Activated CD4-positive, alpha-beta T cell treated with anti-CD3 and anti-CD28 coated beads, Interleukin-2, amount 10 ng/mL, durations not matched to agents 7 days and 5 days (primary cell): ENCODE measurements at regions not wholly inside any gene's neighbourhood (a gene's known extent, or its start where the extent isn't known, plus 50 kb on each side); places are given as distances from the start of the nearest gene placed in this dataset.

Experiments
- CTCF ChIA-PET: fragments of 350-600 bp; sonication (Branson Sonifier 250); formaldehyde crosslinking; loops from one replicate; lab custom pipeline; 2021; ENCODE audit warnings: antibody characterized with exemption; lab: Charles Lee
- POLR2A ChIA-PET: fragments of 350-600 bp; sonication (Branson Sonifier 250); formaldehyde crosslinking; loops from one replicate; lab custom pipeline; 2021; ENCODE audit warnings: antibody characterized with exemption; lab: Charles Lee
- DNase-seq: peaks from one replicate; pipeline ENCODE4 v3.0.0-alpha.2; 2020
- H3K27ac Mint-ChIP-seq: one replicate; pipeline ENCODE4 v1.8.0; 2021; ENCODE audit warnings: mild to moderate bottlenecking, moderate library complexity, mixed read lengths
- H3K27me3 Mint-ChIP-seq: one replicate; pipeline ENCODE4 v1.8.0; 2021; ENCODE audit warnings: mixed read lengths
- H3K36me3 Mint-ChIP-seq: one replicate; pipeline ENCODE4 v1.8.0; 2021; ENCODE audit warnings: low read depth, mixed read lengths
- H3K4me1 Mint-ChIP-seq: one replicate; pipeline ENCODE4 v1.8.0; 2021; ENCODE audit warnings: mixed read lengths
- H3K4me3 Mint-ChIP-seq: one replicate; pipeline ENCODE4 v1.8.0; 2021; ENCODE audit warnings: mild to moderate bottlenecking, moderate library complexity, mixed read lengths
- H3K9me3 Mint-ChIP-seq: one replicate; pipeline ENCODE4 v1.8.0; 2021; ENCODE audit warnings: mixed read lengths

- CTCF ChIA-PET: interaction anchor here (0.8 to 1.3 kb wide), 2 partner anchors 34 to 47 kb away, joined by 3 to 5 read pairs; no protein-coding TSS in a partner anchor
- no peak for DNase-seq
- POLR2A ChIA-PET: no interaction called here
- Mint-ChIP-seq H3K36me3 (no peaks in the 10 kb centered on the region), H3K27ac (no peak overlapping the region), H3K4me1 (no peaks in the 10 kb centered on the region), H3K27me3 (peaks cover 6% of the 10 kb centered on the region), H3K9me3 (no peaks in the 10 kb centered on the region), H3K4me3 (no peak overlapping the region)
These were observed 223.7 kb downstream of the ACKR3 start for GRCh38 chr2:236793023-236794011.

- peaks cover 6% of the 10 kb centered on the region for H3K27me3 Mint-ChIP-seq
- no peak overlapping the region for H3K27ac Mint-ChIP-seq
- ChIA-PET POLR2A (no interaction called here), CTCF (interaction anchor here (1.3 kb wide), 1 partner anchor 33 kb away, joined by 5 read pairs; no protein-coding TSS in a partner anchor)
- no peaks in the 10 kb centered on the region for H3K9me3 Mint-ChIP-seq
- H3K36me3 Mint-ChIP-seq: no peaks in the 10 kb centered on the region
- no peak overlapping the region for H3K4me3 Mint-ChIP-seq
- no peaks in the 10 kb centered on the region for H3K4me1 Mint-ChIP-seq
- no peak for DNase-seq
These were observed 224.7 kb downstream of the ACKR3 start for GRCh38 chr2:236794176-236794957.

GRCh38 chr2:236795169-236795860 is 225.7 kb downstream of the ACKR3 start:
- peaks cover 6% of the 10 kb centered on the region for H3K27me3 Mint-ChIP-seq
- no peaks in the 10 kb centered on the region for H3K4me1 Mint-ChIP-seq
- no peak for DNase-seq
- CTCF ChIA-PET: no interaction called here
- no peak overlapping the region for H3K27ac Mint-ChIP-seq
- no peaks in the 10 kb centered on the region for H3K36me3 Mint-ChIP-seq
- no peaks in the 10 kb centered on the region for H3K9me3 Mint-ChIP-seq
- POLR2A ChIA-PET: no interaction called here
- no peak overlapping the region for H3K4me3 Mint-ChIP-seq

DNA sequence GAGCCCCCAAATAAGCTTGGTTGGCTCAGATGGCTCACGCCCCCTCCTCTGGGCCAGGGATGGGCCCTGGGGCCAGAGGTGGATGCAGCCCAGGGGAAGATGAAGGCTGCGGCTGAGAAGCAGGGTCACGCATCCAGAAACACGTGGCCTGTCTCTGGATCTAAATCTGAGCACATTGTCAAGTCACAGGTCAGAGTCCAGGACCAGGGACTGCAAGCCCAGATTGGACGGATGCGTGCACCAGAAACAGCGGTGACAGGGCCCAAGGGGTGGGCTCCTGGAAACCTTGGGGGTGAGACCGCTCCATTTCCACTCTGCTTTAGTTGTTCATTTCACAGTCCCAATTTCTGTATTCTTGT is 226.2 kb downstream of the ACKR3 start:
- Mint-ChIP-seq H3K4me3 (no peak overlapping the region), H3K27ac (no peak overlapping the region), H3K9me3 (no peaks in the 10 kb centered on the region), H3K36me3 (no peaks in the 10 kb centered on the region), H3K4me1 (no peaks in the 10 kb centered on the region), H3K27me3 (peaks cover 6% of the 10 kb centered on the region)
- ChIA-PET CTCF (no interaction called here), POLR2A (no interaction called here)
- DNase-seq: no peak

DNA sequence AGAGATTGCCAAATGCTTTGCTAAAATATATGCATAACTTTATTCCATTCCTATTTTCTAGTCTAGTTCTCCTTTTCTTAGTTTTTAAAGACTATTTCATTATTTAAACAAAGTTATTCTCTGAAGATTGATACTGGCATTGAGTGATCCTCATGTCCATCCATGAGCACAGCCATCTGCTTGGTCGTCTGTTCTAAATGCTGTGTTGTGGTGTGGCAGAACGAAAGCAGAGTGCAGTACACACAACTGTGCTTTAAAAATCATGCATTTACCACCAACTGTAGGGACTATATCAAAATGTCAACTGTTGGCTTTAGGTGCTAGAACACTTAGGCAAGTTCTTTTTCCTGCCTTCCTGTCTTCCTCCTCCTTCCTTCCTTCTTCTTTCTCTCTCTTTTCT is 226.6 kb downstream of the ACKR3 start:
- H3K36me3 Mint-ChIP-seq: no peaks in the 10 kb centered on the region
- H3K27me3 Mint-ChIP-seq: peaks cover 5% of the 10 kb centered on the region
- H3K27ac Mint-ChIP-seq: no peak overlapping the region
- ChIA-PET CTCF (no interaction called here), POLR2A (no interaction called here)
- no peak for DNase-seq
- H3K4me3 Mint-ChIP-seq: no peak overlapping the region
- no peaks in the 10 kb centered on the region for H3K9me3 Mint-ChIP-seq
- no peaks in the 10 kb centered on the region for H3K4me1 Mint-ChIP-seq

DNA sequence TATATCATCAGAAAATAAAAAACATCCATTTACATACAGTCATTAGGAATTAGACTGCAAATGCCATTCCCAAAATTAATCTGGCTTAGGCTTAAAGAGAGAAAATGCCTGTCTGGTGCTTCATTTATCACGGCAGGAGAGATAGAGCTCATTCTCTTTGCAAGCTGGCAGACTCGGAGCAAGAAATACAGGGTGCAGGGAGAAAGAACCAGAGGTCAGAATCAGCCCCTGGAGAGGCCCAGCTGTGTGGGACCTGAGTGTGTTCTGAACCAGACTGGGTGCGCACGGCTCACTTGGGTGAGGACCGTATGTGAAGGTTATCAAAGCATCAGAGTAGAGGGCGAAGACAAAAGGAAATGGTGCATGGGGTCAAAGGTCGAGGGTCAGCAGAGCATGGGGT is 227.8 kb downstream of the ACKR3 start:
- Mint-ChIP-seq H3K27ac (no peak overlapping the region), H3K4me1 (no peaks in the 10 kb centered on the region), H3K27me3 (peaks cover 3% of the 10 kb centered on the region), H3K36me3 (no peaks in the 10 kb centered on the region), H3K4me3 (no peak overlapping the region), H3K9me3 (no peaks in the 10 kb centered on the region)
- no peak for DNase-seq
- POLR2A ChIA-PET: no interaction called here
- CTCF ChIA-PET: no interaction called here

- ChIA-PET POLR2A (no interaction called here), CTCF (no interaction called here)
- Mint-ChIP-seq H3K9me3 (no peaks in the 10 kb centered on the region), H3K27me3 (peaks cover 3% of the 10 kb centered on the region), H3K4me1 (no peaks in the 10 kb centered on the region), H3K36me3 (no peaks in the 10 kb centered on the region), H3K27ac (no peak overlapping the region), H3K4me3 (no peak overlapping the region)
- no peak for DNase-seq
These were observed 228.9 kb downstream of the ACKR3 start for GRCh38 chr2:236798491-236798890.

GRCh38 chr2:236799391-236800026 is 229.9 kb downstream of the ACKR3 start:
- Mint-ChIP-seq H3K4me3 (no peak overlapping the region), H3K9me3 (no peaks in the 10 kb centered on the region), H3K27me3 (peaks cover 3% of the 10 kb centered on the region), H3K27ac (no peak overlapping the region), H3K36me3 (no peaks in the 10 kb centered on the region), H3K4me1 (no peaks in the 10 kb centered on the region)
- ChIA-PET POLR2A (no interaction called here), CTCF (no interaction called here)
- no peak for DNase-seq

DNA sequence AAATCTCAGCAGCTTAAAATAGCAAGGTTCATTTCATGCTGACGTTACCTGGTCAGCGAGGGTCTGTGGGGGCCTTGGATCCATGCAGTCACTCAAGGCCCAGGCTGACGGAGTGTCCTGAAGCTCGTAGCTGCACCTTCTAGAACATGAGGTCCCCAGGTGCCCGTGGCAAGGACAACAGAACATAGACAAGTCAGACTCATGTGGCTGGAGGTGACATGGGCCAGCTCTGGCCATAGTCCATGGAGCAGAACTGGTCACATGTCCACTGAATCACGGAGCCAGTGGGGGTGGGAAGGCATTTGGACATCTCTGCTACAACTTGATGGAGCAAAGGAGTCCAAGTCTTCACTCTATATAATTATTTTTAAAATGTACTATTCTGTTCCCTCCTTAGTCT is 233.2 kb downstream of the ACKR3 start:
- Mint-ChIP-seq H3K27ac (no peak overlapping the region), H3K4me1 (no peaks in the 10 kb centered on the region), H3K9me3 (no peaks in the 10 kb centered on the region), H3K4me3 (no peak overlapping the region), H3K36me3 (no peaks in the 10 kb centered on the region), H3K27me3 (peaks cover 2% of the 10 kb centered on the region)
- POLR2A ChIA-PET: no interaction called here
- no peak for DNase-seq
- CTCF ChIA-PET: interaction anchor here (0.5 kb wide), 1 partner anchor 107 kb away, joined by 4 read pairs; no protein-coding TSS in a partner anchor

DNA sequence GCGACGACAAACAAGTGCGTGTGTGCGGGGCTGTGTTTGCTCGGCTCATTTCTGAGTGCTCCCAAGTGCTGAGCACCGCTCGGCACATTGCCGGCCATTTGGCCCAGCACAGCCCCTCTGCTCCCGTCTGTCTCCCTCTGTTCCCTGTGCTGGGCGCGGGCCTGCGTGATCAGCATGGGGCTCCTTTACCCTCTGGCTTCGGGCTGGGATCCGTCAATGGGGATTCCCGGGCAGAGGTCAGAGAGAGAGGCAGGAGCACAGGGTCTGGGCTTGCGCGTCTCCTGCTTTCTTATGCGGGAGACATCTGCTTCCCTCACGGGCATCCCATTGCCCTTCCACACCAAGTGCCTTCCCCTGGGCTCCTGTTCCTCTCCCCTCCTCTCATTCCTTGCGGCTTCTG is 234.0 kb downstream of the ACKR3 start:
- no peak overlapping the region for H3K4me3 Mint-ChIP-seq
- H3K27me3 Mint-ChIP-seq: peaks cover 2% of the 10 kb centered on the region
- no peak overlapping the region for H3K27ac Mint-ChIP-seq
- H3K36me3 Mint-ChIP-seq: no peaks in the 10 kb centered on the region
- ChIA-PET CTCF (no interaction called here), POLR2A (no interaction called here)
- no peak for DNase-seq
- peaks cover 2% of the 10 kb centered on the region for H3K9me3 Mint-ChIP-seq
- no peaks in the 10 kb centered on the region for H3K4me1 Mint-ChIP-seq

DNA sequence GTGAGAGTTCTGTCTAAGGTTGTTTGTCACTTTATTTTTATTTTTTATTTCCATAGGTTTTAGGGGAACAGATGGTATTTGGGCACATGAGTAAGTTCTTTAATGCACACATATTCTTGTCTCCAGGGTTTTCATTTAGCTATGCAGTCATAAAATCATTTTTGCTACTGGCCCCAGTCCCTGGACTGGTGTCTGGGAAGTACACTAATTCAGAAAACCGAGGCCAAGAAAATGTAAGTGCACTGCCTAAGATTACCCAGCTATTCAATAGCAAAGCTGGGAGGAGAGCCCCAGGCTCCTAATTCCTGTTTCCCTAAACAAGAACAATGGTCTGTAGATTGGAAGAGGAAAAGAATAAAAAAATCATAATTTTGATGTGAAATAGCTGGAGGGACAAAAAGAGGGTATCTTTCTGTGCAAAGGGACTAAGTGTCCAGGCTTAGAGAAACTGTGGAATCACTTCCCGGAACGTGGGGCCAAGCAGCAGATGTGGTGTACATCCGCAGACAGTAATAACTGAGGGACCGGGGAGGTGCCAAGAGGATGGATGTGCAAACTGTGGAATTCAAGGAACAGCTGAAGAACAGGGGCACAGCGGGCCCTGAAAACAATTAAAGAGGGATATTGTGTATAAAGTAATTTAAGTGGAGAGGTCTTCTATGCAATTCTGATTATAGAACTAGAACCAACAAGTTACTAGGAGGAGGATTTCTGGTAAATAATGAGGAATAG is 236.3 kb downstream of the ACKR3 start:
- Mint-ChIP-seq H3K4me3 (no peak overlapping the region), H3K27ac (no peak overlapping the region), H3K9me3 (peaks cover 8% of the 10 kb centered on the region), H3K4me1 (no peaks in the 10 kb centered on the region), H3K27me3 (peaks cover 2% of the 10 kb centered on the region), H3K36me3 (no peaks in the 10 kb centered on the region)
- ChIA-PET CTCF (interaction anchor here (0.7 kb wide), 1 partner anchor 478 kb away, joined by 5 read pairs; no protein-coding TSS in a partner anchor), POLR2A (no interaction called here)
- no peak for DNase-seq

GRCh38 chr2:236809716-236810115 is 240.1 kb downstream of the ACKR3 start:
- no peak overlapping the region for H3K27ac Mint-ChIP-seq
- H3K36me3 Mint-ChIP-seq: no peaks in the 10 kb centered on the region
- peaks cover 2% of the 10 kb centered on the region for H3K27me3 Mint-ChIP-seq
- ChIA-PET CTCF (no interaction called here), POLR2A (interaction anchor here (0.6 kb wide), 1 partner anchor 994 kb away, joined by 4 read pairs; no protein-coding TSS in a partner anchor)
- peaks cover 8% of the 10 kb centered on the region for H3K9me3 Mint-ChIP-seq
- H3K4me1 Mint-ChIP-seq: no peaks in the 10 kb centered on the region
- H3K4me3 Mint-ChIP-seq: no peak overlapping the region
- DNase-seq: no peak
